Lower lobe of right lung (tissue), 2 donors: ENCODE measurements at regions not wholly inside any gene's neighbourhood (a gene's known extent, or its start where the extent isn't known, plus 50 kb on each side); places are given as distances from the start of the nearest gene placed in this dataset.

ENCODE experiments used
- ATAC-seq, 2 donors: fragments of 200-7000 bp; cut with Tn5 transposase; one replicate each; pipeline ENCODE4 v1.9.1; 2020 to 2022; ENCODE audit warnings: mild to moderate bottlenecking in 2 of 2, moderate library complexity in 2 of 2
- DNase-seq: peaks from one replicate; pipeline ENCODE4 v3.0.0-alpha.2; 2020
- H3K27ac ChIP-seq: fragments of 200-600 bp; one replicate; pipeline ENCODE4 v1.8.0; 2022
- H3K27me3 ChIP-seq: fragments of 200-600 bp; one replicate; pipeline ENCODE4 v1.8.0; 2022; ENCODE audit warnings: low read depth
- H3K36me3 ChIP-seq: fragments of 200-600 bp; one replicate; pipeline ENCODE4 v1.8.0; 2022; ENCODE audit warnings: mild to moderate bottlenecking
- H3K4me1 ChIP-seq: fragments of 200-600 bp; one replicate; pipeline ENCODE4 v1.8.0; 2022
- H3K4me3 ChIP-seq: fragments of 200-600 bp; one replicate; pipeline ENCODE4 v1.8.0; 2022; ENCODE audit warnings: mild to moderate bottlenecking
- H3K9me3 ChIP-seq: fragments of 200-600 bp; one replicate; pipeline ENCODE4 v1.8.0; 2022
- CTCF ChIP-seq: fragments of 200-600 bp; IDR thresholded peaks from one replicate; pipeline ENCODE4 v1.8.0; 2022; ENCODE audit warnings: antibody characterized with exemption, mild to moderate bottlenecking
- intact Hi-C: fragments of 100-400 bp; cut with DNase I; formaldehyde crosslinking; loops from one replicate; pipeline ENCODE4 v1.11.0; 2022
- donor health status: DM: no; HTN: yes; CAD: no; lungs with severe emphysema.

DNA sequence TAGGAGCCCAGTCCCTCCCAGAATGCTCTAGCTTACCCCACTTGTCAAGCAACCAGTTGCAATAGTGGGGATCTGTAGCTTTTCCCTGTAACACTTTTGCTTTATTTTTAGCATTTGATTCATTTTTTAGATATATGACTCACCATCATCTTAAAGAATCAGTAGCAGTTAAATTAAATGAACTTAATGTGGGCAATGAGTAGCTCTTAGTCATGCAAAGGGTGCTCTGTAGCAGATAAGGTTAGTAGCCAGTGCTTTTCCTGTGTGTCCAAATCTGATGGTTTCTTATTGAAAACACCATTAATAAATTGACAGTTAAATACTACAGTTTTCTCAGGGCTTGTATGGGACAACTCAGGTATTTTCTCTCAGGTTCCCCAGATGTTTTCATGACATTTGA, 311.8 kb downstream of the RERGL start:
- intact Hi-C loops = loop anchor here (5.0 kb wide), 1 partner anchor 84 kb away; no protein-coding TSS in a partner anchor
- no peak for TF ChIP-seq CTCF

GRCh38 chr12:17763366-17763765, 326.6 kb downstream of the RERGL start:
- Histone ChIP-seq H3K27ac (no peak overlapping the region), H3K9me3 (no peaks in the 10 kb centered on the region), H3K36me3 (no peaks in the 10 kb centered on the region), H3K4me1 (no peaks in the 10 kb centered on the region), H3K4me3 (no peak overlapping the region), H3K27me3 (no peaks in the 10 kb centered on the region)
- no peak for DNase-seq
- no peak for TF ChIP-seq CTCF
- ATAC-seq = no peak
- intact Hi-C loops = no loop called here

More for the DNA sequence above, 311.8 kb downstream of the RERGL start:
- no peak overlapping the region for H3K27ac ChIP-seq
- H3K4me1 ChIP-seq = no peaks in the 10 kb centered on the region
- DNase-seq = no peak
- ATAC-seq = no peak
- H3K27me3 ChIP-seq = no peaks in the 10 kb centered on the region
- H3K36me3 ChIP-seq = no peaks in the 10 kb centered on the region
- no peak overlapping the region for H3K4me3 ChIP-seq
- H3K9me3 ChIP-seq = no peaks in the 10 kb centered on the region

DNA sequence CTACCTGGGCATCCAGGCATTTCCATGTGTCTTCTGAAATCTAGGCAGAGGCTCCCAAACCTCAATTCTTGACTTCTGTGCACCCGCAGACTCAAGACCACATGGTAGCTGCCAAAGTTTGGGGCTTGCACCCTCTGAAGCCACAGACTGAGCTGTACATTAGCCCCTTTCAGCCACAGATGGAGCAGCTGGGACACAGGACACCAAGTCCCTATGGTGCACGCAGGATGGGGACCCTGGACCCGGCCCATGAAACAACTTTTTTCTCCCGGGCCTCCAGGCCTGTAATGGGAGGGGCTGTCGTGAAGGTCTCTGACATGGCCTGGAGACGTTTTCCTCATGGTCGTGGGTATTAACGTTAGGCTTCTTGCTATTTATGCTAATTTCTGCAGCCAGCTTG, 330.0 kb downstream of the RERGL start:
- Histone ChIP-seq H3K9me3 (peaks cover 4% of the 10 kb centered on the region), H3K4me1 (no peaks in the 10 kb centered on the region), H3K27ac (no peak overlapping the region), H3K4me3 (no peak overlapping the region), H3K27me3 (no peaks in the 10 kb centered on the region), H3K36me3 (no peaks in the 10 kb centered on the region)
- ATAC-seq (no peak), DNase-seq (no peak)
- no peak for TF ChIP-seq CTCF
- intact Hi-C loops = no loop called here
